ENCODE measurements at regions not wholly inside any gene's neighbourhood (a gene's known extent, or its start where the extent isn't known, plus 50 kb on each side); places are given as distances from the start of the nearest gene placed in this dataset.
A peak's percentile ranks its signal among the peaks of the same experiment; 100 is the strongest.
"Not testable (repeated sequence)": the region's sequence is repeated elsewhere in the genome, so short reads cannot be mapped to it uniquely, and the experiment has no call there.

DNA sequence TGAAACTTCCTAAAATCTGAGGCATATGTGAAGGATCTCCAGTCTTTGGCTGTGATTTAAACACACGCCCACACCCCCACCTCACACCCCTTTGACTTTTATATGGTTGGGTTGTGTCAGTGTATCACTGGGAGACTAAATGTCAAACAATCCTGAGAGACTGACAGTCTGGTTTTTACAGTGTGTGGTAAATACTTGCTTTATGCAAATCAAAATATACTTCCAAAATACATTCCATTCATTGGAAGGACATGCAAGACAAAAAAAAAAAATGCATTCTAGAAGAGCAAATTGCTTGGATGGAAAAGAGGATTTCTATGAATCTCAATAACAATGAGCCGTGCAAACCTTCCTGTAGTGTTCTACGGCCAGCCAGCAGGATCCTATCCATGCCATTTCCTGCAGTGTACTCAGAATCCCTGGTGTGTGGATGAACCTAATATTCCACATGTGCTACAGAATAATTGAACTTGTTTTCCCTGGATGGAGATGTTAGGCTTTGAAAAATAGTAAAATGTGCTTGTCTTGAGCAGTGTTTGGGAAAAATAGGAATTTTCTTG, 602.1 kb upstream of the GOT2 start:
- peaks cover 77% of the 10 kb centered on the region for H3K27me3 ChIP-seq (ENCODE audit: insufficient read depth)
- peak; percentile 24 for DNase-seq (ENCODE audit: low spot score)
- H3K4me3 ChIP-seq = no peak overlapping the region
- Mint-ChIP-seq H3K27ac (no peak overlapping the region), H3K4me3 (peak overlapping the region; percentile 2; the same call in 1 of the 3 replicates), H3K4me1 (peaks cover 33% of the 10 kb centered on the region), H3K9me3 (peaks cover 4% of the 10 kb centered on the region; the same call in 2 of the 3 replicates), H3K27me3 (ENCODE audit: insufficient read depth, low read depth, poor library complexity) (peaks cover 71% of the 10 kb centered on the region), H3K36me3 (ENCODE audit: low read depth) (peaks cover 3% of the 10 kb centered on the region; the same call in 1 of the 3 replicates)
- no peak overlapping the region for H3K27ac ChIP-seq (ENCODE audit: low read depth)
- TF ChIP-seq ZNF462 (CRISPR knock-in tag; IDR thresholded peaks at IDR 0.05) (no peak), POLR2AphosphoS5 (IDR thresholded peaks at IDR 0.05; ENCODE audit: low read depth) (no peak)
- TF ChIP-seq, protein P1, sequence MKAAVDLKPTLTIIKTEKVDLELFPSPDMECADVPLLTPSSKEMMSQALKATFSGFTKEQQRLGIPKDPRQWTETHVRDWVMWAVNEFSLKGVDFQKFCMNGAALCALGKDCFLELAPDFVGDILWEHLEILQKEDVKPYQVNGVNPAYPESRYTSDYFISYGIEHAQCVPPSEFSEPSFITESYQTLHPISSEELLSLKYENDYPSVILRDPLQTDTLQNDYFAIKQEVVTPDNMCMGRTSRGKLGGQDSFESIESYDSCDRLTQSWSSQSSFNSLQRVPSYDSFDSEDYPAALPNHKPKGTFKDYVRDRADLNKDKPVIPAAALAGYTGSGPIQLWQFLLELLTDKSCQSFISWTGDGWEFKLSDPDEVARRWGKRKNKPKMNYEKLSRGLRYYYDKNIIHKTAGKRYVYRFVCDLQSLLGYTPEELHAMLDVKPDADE (IDR thresholded peaks at IDR 0.05) = 0 out of 2 replicates have a peak, but pooled peaks have one; percentile 38
- H3K79me2 ChIP-seq (replicated peaks; ENCODE audit: insufficient read depth) = no peaks in the 10 kb centered on the region
- peak; percentile 48 for ATAC-seq
- H3F3A ChIP-seq (replicated peaks; ENCODE audit: low read depth) = no peaks in the 10 kb centered on the region
- H3K9me2 ChIP-seq (ENCODE audit: insufficient read depth) = no peaks in the 10 kb centered on the region
- H3K4me2 ChIP-seq = peak overlapping the region; percentile 27
- peaks cover 13% of the 10 kb centered on the region for H3K4me1 ChIP-seq (ENCODE audit: insufficient read depth)
- H2AFZ ChIP-seq = no peak overlapping the region
- H4K20me1 ChIP-seq (replicated peaks; ENCODE audit: insufficient read depth) = 0 out of 2 replicates have a peak, but pooled peaks cover 3% of the 10 kb centered on the region
- H3K36me3 ChIP-seq (ENCODE audit: insufficient read depth) = no peaks in the 10 kb centered on the region

- H4K20me1 ChIP-seq (replicated peaks; ENCODE audit: insufficient read depth); ATAC-seq; H3K9me2 ChIP-seq (ENCODE audit: insufficient read depth); H2AFZ ChIP-seq; H3K27ac ChIP-seq (ENCODE audit: low read depth); H3K36me3 ChIP-seq (ENCODE audit: insufficient read depth); H3K36me3 Mint-ChIP-seq (ENCODE audit: low read depth); H3K27ac Mint-ChIP-seq; H3K4me3 ChIP-seq; DNase-seq (ENCODE audit: low spot score); H3K4me2 ChIP-seq; H3K79me2 ChIP-seq (replicated peaks; ENCODE audit: insufficient read depth); H3K4me3 Mint-ChIP-seq; H3K9me3 Mint-ChIP-seq; H3F3A ChIP-seq (replicated peaks; ENCODE audit: low read depth): not testable (repeated sequence)
- H3K27me3 Mint-ChIP-seq (ENCODE audit: insufficient read depth, low read depth, poor library complexity) = peaks cover 26% of the 10 kb centered on the region
- H3K4me1 Mint-ChIP-seq = peaks cover 33% of the 10 kb centered on the region; the same call in 2 of the 3 replicates
- peaks cover 25% of the 10 kb centered on the region for H3K4me1 ChIP-seq (ENCODE audit: insufficient read depth)
- H3K27me3 ChIP-seq (ENCODE audit: insufficient read depth) = peaks cover 33% of the 10 kb centered on the region
These were observed 597.6 kb upstream of the GOT2 start for GRCh38 chr16:59331708-59332107.
